GM23248 (cell line): ENCODE measurements at regions not wholly inside any gene's neighbourhood (a gene's known extent, or its start where the extent isn't known, plus 50 kb on each side); places are given as distances from the start of the nearest gene placed in this dataset.

Experiments used
- EZH2 ChIP-seq: fragments of 200-600 bp; sonication (generic); IDR thresholded peaks from 2 replicates; pipeline ENCODE4 v1.6.1; 2018; ENCODE audit warnings: antibody characterized with exemption, mild to moderate bottlenecking; ENCODE audit not compliant: insufficient read depth, poor library complexity, severe bottlenecking
- EZH2phosphoT487 ChIP-seq: fragments of 200-600 bp; sonication (generic); IDR thresholded peaks from 2 replicates; pipeline ENCODE4 v1.6.1; 2018; ENCODE audit warnings: antibody characterized with exemption, moderate library complexity, mild to moderate bottlenecking, low read depth; ENCODE audit not compliant: insufficient read depth

DNA sequence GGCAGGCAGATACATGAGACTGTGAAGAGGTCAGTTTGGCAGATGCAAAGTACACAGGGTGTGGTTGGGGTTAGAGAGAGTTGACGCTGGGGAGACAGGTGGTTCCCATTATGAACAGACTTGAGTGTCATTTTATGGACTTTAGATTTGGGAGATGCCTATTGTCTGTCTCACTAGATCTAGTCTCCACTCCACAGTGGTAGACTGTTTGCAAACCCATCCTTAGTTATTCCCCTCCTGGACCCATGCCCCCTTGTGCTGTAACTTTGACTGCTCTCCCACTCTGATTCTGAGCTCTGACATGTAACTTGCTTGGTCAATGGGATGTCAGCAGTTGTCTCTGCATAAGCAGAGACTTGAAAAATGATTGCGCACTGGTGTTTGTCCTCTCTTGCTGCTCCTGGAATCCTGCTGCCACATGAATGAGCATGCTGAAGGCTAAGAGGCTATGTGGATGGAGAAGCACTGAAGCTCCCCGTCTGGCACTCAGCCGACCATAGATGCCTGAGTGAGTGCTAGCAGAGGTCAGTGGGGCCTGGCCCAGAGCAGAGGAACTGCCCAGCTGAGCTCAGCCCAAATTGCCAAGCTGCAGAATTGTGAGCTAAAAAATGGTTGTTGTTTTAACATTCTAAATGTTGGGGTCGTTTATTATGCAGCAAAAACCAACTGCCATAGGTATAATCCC is 88.2 kb downstream of the FAM43A start:
- TF ChIP-seq EZH2 = no peak
- no peak for TF ChIP-seq EZH2phosphoT487
